ENCODE measurements at regions not wholly inside any gene's neighbourhood (a gene's known extent, or its start where the extent isn't known, plus 50 kb on each side); places are given as distances from the start of the nearest gene placed in this dataset.

GRCh38 chr1:113266788-113267187 lies 123.5 kb upstream of the MAGI3 start:
- no peak for DNase-seq

DNA sequence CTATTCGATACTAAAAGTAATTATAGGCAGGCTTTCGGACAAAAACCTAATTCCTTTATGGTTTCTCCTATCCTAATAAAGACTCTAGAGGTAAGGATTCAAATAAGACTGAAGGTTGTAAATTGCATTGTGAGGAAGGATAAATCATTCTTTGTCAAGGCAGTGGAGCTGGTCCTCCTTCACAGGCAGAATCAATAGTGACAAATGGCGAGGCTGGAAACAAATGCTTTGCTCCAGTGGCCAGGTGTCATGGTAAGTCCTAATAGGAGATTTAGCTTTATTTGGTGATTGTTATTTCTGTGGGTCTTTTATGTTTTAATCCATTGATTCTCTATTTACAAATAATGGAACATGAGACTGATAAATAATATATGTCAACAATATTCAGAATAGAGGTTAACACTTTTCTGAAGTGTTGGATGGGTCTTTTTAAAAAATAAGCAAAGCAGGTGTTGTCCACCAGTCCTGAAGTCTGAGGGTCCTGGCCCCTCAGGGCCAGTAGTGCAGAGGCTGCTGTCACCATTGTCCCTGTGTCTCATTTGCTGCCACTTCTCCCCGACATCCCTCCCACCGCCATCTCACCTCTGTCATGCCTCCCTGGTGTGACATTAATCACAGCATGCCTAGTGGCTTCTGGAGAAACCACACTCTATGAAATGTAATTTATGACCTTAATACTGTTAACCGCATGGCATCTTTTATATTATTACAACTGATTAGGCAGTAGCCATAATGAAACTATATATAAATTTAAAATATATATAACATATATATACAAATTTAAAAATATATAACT lies 120.9 kb upstream of the MAGI3 start:
- no peak for DNase-seq

- no peak for DNase-seq
These were observed 119.3 kb upstream of the MAGI3 start for GRCh38 chr1:113271039-113271438.

GRCh38 chr1:113275083-113275482 lies 115.2 kb upstream of the MAGI3 start:
- DNase-seq: no peak

- no peak for DNase-seq
These were observed 114.6 kb upstream of the MAGI3 start for GRCh38 chr1:113275691-113276090.

DNA sequence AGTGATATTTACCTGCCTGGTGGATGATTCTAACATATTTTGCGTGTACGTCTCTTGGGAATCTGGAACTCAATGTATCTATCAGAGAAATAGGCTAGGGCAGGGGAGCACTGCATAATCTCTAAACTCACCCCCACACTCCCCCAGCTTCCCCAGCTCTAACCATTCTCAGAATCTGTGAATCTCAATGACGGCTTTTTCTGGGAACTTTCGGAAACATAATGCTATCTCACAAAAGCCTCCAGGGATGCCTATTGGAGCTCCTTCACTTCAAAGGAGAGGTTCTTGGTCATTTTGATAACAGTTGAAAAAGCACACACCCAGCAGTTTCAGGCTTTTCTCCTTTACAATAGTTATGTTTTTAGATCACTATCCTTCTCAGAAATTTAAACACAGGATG lies 113.8 kb upstream of the MAGI3 start:
- DNase-seq: no peak

DNA sequence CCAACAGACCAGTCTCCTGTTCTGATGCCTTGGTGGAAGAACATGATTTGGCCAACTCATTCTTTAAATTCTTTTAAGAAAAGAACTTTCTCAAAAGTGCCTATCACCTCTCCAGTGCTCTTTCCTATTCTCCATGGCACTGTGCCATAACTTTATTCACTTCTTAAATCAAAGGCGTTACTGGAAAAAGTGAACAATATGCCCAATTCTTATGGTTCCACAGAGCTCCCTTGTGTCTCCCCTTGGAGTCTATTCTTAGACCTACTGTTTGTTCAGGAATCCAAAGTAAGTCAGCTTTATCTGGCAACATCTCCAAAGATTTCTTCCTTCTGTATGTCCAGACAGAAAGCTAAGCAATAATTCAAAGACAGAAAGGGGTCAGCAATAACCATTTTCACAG lies 111.9 kb upstream of the MAGI3 start:
- no peak for DNase-seq

DNA sequence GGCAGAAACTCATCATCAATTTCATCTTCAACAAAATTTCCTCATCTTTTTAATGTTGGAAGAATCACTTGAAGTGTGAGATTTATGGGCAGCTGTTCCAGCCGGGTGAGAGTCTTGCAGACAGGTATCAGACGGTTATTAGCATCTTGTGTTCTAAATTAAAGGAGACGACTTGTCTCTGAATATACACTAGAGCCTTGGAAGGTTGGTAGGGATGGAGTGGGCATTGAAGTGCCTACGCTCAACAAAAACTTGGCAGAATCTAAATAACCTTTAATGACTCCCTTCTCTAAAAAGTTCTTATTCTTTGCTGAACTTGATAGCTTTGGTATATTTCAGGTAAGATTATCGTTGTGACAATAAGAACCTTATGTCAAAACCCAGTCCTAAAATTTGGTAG lies 111.5 kb upstream of the MAGI3 start:
- DNase-seq: no peak

DNA sequence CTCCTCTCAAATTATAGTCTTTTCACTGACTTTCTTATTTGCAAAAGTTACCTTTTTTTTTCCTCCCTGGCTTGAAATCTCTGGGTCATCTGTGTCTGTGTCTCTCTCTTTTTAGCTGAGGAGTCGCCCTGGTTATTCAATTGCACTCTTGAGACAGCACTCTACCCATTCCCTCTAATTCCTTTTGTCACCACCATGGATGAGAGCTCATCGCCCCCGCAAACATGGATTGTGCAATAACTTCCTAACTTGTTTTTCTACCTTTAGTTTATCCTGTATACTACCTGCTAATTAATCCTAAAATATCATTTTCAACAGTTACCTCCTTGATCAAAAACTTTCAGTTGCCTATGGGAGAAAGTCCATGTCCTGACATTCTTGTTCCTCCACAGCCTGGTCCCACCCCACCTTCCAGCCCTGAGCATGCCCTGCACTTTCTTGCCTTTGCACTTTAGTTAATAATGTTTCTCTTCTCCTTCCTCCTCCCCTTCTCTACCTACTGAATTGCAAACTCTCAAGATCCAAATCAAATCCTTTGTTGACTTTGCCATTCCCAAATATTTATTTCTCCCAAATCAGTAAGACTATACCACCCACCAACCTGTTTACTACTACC lies 110.4 kb upstream of the MAGI3 start:
- no peak for DNase-seq

- no peak for DNase-seq
These were observed 109.7 kb upstream of the MAGI3 start for GRCh38 chr1:113280581-113280980.

- no peak for DNase-seq
These were observed 108.8 kb upstream of the MAGI3 start for GRCh38 chr1:113281550-113281949.

DNA sequence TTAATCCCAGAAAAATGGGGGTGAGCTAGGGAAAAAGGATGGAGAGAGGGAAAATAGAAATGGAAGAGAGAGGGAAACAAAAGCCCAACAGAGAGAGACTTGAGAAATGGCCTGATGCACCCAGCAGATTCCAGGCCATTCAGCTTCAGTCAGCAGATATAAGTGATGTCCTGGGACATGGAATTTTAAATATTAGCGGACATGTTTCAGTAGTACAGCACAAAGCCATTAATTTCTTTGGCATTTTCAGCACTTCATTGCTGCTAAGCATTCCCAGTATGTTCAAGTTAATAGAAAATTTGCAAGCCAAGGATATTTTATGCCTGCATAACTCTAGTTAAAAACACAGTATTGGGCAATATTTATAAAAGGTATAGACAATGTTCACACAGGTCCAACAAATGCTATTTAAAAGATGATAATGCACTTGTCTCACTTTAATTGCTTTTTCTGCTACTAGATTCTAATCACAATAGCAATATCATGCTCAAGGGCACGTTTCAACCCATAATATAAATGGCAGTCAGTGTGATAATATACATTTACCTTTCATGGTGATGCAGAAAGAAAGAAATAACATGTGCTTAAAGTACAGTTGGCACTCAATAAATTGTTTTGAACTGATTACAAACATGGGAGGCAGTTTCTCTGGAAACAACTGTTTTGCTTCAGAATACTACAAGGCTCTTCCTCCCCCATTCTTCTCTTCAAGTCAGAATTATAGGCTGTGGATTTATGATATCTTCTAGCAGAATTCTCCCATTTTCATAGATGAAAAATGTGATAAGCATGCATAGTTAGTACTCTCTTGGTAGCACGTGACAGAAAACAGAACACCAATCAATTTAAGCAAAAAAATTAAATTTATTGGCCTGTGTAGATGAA lies 108.1 kb upstream of the MAGI3 start:
- DNase-seq: no peak

- no peak for DNase-seq
These were observed 107.4 kb upstream of the MAGI3 start for GRCh38 chr1:113282893-113283285.

- no peak for DNase-seq
These were observed 106.4 kb upstream of the MAGI3 start for GRCh38 chr1:113283914-113284313.

- DNase-seq: no peak
These were observed 104.2 kb upstream of the MAGI3 start for GRCh38 chr1:113286156-113286555.

DNA sequence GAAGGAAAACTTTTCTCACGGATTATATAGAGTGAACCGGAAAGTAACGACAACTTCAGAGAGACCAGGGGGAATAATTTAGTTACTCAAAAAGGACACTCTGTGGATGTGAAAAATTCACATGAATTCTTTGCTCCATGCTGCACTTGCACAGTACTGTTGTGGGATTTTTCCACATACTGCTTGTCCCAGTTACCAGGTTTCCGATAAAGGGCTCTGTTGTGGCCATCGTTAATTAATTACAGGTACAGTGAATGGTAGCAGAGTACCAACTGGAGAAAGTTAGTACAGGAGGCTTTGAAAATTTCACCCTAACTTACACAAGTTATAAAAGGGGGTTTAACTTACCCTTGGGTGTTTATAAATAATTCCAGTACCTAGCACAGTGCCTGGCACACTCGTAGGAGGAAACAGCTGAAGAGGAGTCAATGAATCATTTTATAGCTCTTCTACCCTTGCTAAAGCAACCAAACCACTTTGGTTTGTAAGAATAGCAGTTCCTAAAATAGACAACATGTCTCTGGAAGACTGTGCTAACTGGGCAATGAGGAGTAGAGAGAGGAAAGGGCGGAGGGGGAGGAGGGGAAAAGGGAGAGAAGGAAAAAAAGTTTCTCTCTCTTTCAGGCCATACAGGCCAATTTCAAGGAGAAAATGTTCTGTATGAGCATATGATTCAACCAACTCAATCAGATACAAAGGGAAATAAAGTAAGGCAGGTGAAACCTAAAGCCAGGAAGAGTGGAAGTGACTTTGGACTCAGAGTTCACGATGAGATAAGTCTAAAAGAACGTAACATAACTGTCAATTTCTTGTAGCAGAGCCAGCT lies 98.3 kb upstream of the MAGI3 start:
- no peak for DNase-seq

DNA sequence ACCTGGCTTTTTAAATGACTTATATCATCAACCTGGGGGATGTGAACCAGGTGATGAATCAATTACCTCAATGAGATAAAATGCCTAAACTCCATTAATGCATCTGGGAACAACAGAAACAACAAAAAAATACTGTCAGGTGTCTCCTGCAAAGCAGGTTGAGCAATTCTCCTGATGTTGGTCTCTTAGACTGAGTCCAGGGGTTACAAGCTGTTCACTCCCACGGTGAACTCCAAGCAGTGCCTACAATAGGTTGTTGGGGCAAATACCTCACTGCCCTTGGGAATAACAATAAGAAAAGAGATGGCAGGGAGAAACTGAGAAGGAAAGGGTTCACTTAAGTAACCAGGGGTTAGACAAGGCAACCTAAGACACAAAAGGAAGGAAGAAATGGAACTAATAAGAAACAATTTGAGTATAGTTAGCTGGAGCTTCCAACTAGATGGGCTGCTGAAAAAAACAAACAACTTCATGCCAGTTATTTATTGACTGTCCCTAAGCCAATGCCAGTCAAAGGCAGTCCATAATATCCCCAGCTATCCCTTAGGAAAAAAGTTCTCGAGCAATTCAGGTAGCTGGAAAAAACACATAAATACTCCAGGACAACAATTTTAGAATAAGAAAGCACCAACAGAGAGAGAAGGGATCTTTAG lies 97.6 kb upstream of the MAGI3 start:
- DNase-seq: no peak

- DNase-seq: no peak
These were observed 97.1 kb upstream of the MAGI3 start for GRCh38 chr1:113293256-113293626.

GRCh38 chr1:113297749-113298148 lies 92.6 kb upstream of the MAGI3 start:
- no peak for DNase-seq

GRCh38 chr1:113298941-113299340 lies 91.4 kb upstream of the MAGI3 start:
- no peak for DNase-seq

DNA sequence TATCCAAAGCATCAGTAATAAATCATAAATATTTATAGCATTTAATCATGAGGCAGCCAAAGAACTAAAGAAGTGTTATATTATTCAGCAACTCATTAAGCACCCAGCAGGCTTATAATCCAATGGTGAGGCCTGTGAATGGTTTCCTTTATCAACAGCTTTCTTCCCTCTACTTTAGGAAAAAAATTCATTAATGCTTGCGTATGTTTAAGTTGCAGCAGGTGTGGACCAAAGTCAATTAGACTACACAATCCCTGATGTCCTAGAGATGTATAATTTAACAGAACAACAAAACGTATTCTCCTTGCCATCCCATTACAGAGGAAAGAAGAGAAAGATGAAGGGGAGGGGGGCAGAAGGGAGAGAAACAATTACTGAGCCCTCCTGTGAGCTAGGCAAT lies 87.7 kb upstream of the MAGI3 start:
- no peak for DNase-seq
